ENCODE measurements at regions not wholly inside any gene's neighbourhood (a gene's known extent, or its start where the extent isn't known, plus 50 kb on each side); places are given as distances from the start of the nearest gene placed in this dataset.

- H3K27ac ChIP-seq (ENCODE audit: low read depth, low read length): no peak overlapping the region
These were observed 371.7 kb upstream of the PTBP2 start for GRCh38 chr1:96349896-96350295.

GRCh38 chr1:96352733-96353132 is 368.9 kb upstream of the PTBP2 start:
- TF ChIP-seq EZH2phosphoT487 (conservative IDR thresholded peaks at IDR 0.05; ENCODE audit: low read length): no peak
- TF ChIP-seq CTCF (IDR thresholded peaks at IDR 0.05; ENCODE audit: insufficient read depth, low read length, poor library complexity, severe bottlenecking): no peak
- H3K36me3 ChIP-seq (ENCODE audit: low read length): no peaks in the 10 kb centered on the region
- no peak overlapping the region for H3K4me3 ChIP-seq (ENCODE audit: insufficient read depth, low read length, poor library complexity, severe bottlenecking)
- H3K27me3 ChIP-seq (ENCODE audit: low read length): no peaks in the 10 kb centered on the region
- H3K27ac ChIP-seq (ENCODE audit: low read depth, low read length): no peak overlapping the region
- no peaks in the 10 kb centered on the region for H3K9me3 ChIP-seq (ENCODE audit: insufficient read depth, low read length)
- H3F3A ChIP-seq (ENCODE audit: insufficient read depth): no peaks in the 10 kb centered on the region
- H3K79me2 ChIP-seq (ENCODE audit: insufficient read depth, low read length): no peaks in the 10 kb centered on the region
- H3K9me2 ChIP-seq (replicated peaks; ENCODE audit: insufficient read depth, low read length): no peaks in the 10 kb centered on the region
- no peak overlapping the region for H3K9ac ChIP-seq (ENCODE audit: low read length)
- no peaks in the 10 kb centered on the region for H4K20me1 ChIP-seq (ENCODE audit: low read depth, low read length)
- no peak overlapping the region for H2AFZ ChIP-seq (ENCODE audit: low read depth, low read length, severe bottlenecking)
- H3K4me2 ChIP-seq (ENCODE audit: low read depth, low read length, poor library complexity, severe bottlenecking): no peak overlapping the region

More at GRCh38 chr1:96349896-96350295, 371.7 kb upstream of the PTBP2 start:
- Histone ChIP-seq H3K4me2 (ENCODE audit: low read depth, low read length, poor library complexity, severe bottlenecking) (no peak overlapping the region), H3K36me3 (ENCODE audit: low read length) (no peaks in the 10 kb centered on the region), H3K79me2 (ENCODE audit: insufficient read depth, low read length) (no peaks in the 10 kb centered on the region), H3K4me3 (ENCODE audit: insufficient read depth, low read length, poor library complexity, severe bottlenecking) (no peak overlapping the region), H4K20me1 (ENCODE audit: low read depth, low read length) (no peaks in the 10 kb centered on the region), H3K9me2 (replicated peaks; ENCODE audit: insufficient read depth, low read length) (no peaks in the 10 kb centered on the region), H2AFZ (ENCODE audit: low read depth, low read length, severe bottlenecking) (no peak overlapping the region), H3K9me3 (ENCODE audit: insufficient read depth, low read length) (no peaks in the 10 kb centered on the region), H3K9ac (ENCODE audit: low read length) (no peak overlapping the region), H3K27me3 (ENCODE audit: low read length) (no peaks in the 10 kb centered on the region), H3F3A (ENCODE audit: insufficient read depth) (no peaks in the 10 kb centered on the region)
- TF ChIP-seq EZH2phosphoT487 (conservative IDR thresholded peaks at IDR 0.05; ENCODE audit: low read length): no peak
- no peak for TF ChIP-seq CTCF (IDR thresholded peaks at IDR 0.05; ENCODE audit: insufficient read depth, low read length, poor library complexity, severe bottlenecking)

DNA sequence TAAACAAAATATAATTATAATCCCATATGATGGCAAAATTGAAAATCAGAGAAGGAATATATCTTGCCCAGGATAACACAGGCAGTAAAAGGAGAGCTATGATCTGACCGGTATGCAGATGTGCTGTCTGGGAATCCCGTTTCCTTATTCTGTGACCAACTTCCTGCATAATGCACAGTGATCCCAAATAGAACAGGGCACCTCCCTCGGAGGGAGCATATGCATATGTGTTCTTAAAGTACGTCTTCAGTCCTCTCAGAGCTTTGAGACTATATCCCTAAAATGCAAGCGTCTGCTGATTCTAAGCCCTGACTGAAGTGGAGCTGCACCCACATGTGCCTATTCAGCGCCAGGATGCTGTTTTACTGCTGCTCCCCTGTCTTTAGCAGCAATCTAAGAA is 366.1 kb upstream of the PTBP2 start:
- Histone ChIP-seq H3K9me3 (ENCODE audit: insufficient read depth, low read length) (no peaks in the 10 kb centered on the region), H3K9ac (ENCODE audit: low read length) (no peak overlapping the region), H3K4me3 (ENCODE audit: insufficient read depth, low read length, poor library complexity, severe bottlenecking) (no peak overlapping the region), H3K79me2 (ENCODE audit: insufficient read depth, low read length) (no peaks in the 10 kb centered on the region), H3F3A (ENCODE audit: insufficient read depth) (no peaks in the 10 kb centered on the region), H4K20me1 (ENCODE audit: low read depth, low read length) (no peaks in the 10 kb centered on the region), H3K9me2 (replicated peaks; ENCODE audit: insufficient read depth, low read length) (no peaks in the 10 kb centered on the region), H2AFZ (ENCODE audit: low read depth, low read length, severe bottlenecking) (no peak overlapping the region), H3K27ac (ENCODE audit: low read depth, low read length) (no peak overlapping the region), H3K27me3 (ENCODE audit: low read length) (no peaks in the 10 kb centered on the region), H3K4me2 (ENCODE audit: low read depth, low read length, poor library complexity, severe bottlenecking) (no peak overlapping the region), H3K36me3 (ENCODE audit: low read length) (no peaks in the 10 kb centered on the region)
- TF ChIP-seq CTCF (IDR thresholded peaks at IDR 0.05; ENCODE audit: insufficient read depth, low read length, poor library complexity, severe bottlenecking) (no peak), EZH2phosphoT487 (conservative IDR thresholded peaks at IDR 0.05; ENCODE audit: low read length) (no peak)
